Peyer's patch (tissue), 4 donors: ENCODE measurements at regions not wholly inside any gene's neighbourhood (a gene's known extent, or its start where the extent isn't known, plus 50 kb on each side); places are given as distances from the start of the nearest gene placed in this dataset.

Experiments used
- DNase-seq, 3 donors: peaks; one replicate each; pipeline ENCODE4 v3.0.0-alpha.2; 2017 to 2019
- H3K27ac ChIP-seq, 4 donors: fragments of 200-600 bp; sonication (generic); one replicate each; pipeline ENCODE4 v1.5.1; 2016 to 2019
- H3K27me3 ChIP-seq, 2 donors: fragments of 200-600 bp; sonication (generic); one replicate each; pipeline ENCODE4 v1.5.1; 2019
- H3K36me3 ChIP-seq, 3 donors: fragments of 200-600 bp; sonication (generic); one replicate each; pipeline ENCODE4 v1.5.1; 2016 to 2019
- H3K4me1 ChIP-seq, 4 donors: fragments of 200-600 bp; sonication (generic); one replicate each; pipeline ENCODE4 v1.5.1; 2016 to 2019
- H3K4me3 ChIP-seq, 4 donors: fragments of 200-600 bp; sonication (generic); 1 replicate in 3 of 4; 2 replicates in 1 of 4; pipeline ENCODE4 v1.5.1; 2016 to 2019; ENCODE audit warnings: mild to moderate bottlenecking in 1 of 4
- H3K9me3 ChIP-seq, 4 donors: fragments of 200-600 bp; sonication (generic); one replicate each; pipeline ENCODE4 v1.5.1; 2016 to 2019; ENCODE audit warnings: mild to moderate bottlenecking in 1 of 4
- CTCF ChIP-seq, 6 experiments: fragments of 450-650 bp in 4 of 6; fragments of 200-600 bp in 2 of 6; sonication (generic) in 1 of 6; IDR thresholded peaks; one replicate each; pipeline ENCODE4 v1.5.1; 2017 to 2019; ENCODE audit warnings: antibody characterized with exemption in 6 of 6, mild to moderate bottlenecking in 3 of 6, moderate library complexity in 1 of 6
- POLR2A ChIP-seq, 2 donors: fragments of 450-650 bp; IDR thresholded peaks; one replicate each; pipeline ENCODE4 v1.5.1; 2017; ENCODE audit warnings: antibody characterized with exemption in 2 of 2, mild to moderate bottlenecking in 2 of 2, moderate library complexity in 2 of 2

GRCh38 chr13:70353096-70353495 is 244.8 kb upstream of the KLHL1 start:
- H3K27me3 ChIP-seq: no peaks in the 10 kb centered on the region
- no peak overlapping the region for H3K27ac ChIP-seq
- DNase-seq: no peak
- no peaks in the 10 kb centered on the region for H3K4me1 ChIP-seq
- H3K9me3 ChIP-seq: no peaks in the 10 kb centered on the region
- no peaks in the 10 kb centered on the region for H3K36me3 ChIP-seq
- TF ChIP-seq POLR2A (IDR thresholded peaks at IDR 0.05) (no peak), CTCF (IDR thresholded peaks at IDR 0.05) (peak in 2 of 6 experiments; percentile 18 to 28)
- no peak overlapping the region for H3K4me3 ChIP-seq

GRCh38 chr13:70347947-70348620 is 239.8 kb upstream of the KLHL1 start:
- Histone ChIP-seq H3K9me3 (no peaks in the 10 kb centered on the region), H3K27me3 (no peaks in the 10 kb centered on the region), H3K4me3 (no peak overlapping the region), H3K36me3 (no peaks in the 10 kb centered on the region), H3K4me1 (no peaks in the 10 kb centered on the region), H3K27ac (no peak overlapping the region)
- no peak for TF ChIP-seq CTCF (IDR thresholded peaks at IDR 0.05)
- TF ChIP-seq POLR2A (IDR thresholded peaks at IDR 0.05): no peak
- DNase-seq: no peak

GRCh38 chr13:70339738-70340137 is 231.5 kb upstream of the KLHL1 start:
- Histone ChIP-seq H3K4me3 (no peak overlapping the region), H3K36me3 (no peaks in the 10 kb centered on the region), H3K27ac (no peak overlapping the region), H3K27me3 (no peaks in the 10 kb centered on the region), H3K4me1 (no peaks in the 10 kb centered on the region), H3K9me3 (no peaks in the 10 kb centered on the region)
- DNase-seq: no peak
- TF ChIP-seq CTCF (IDR thresholded peaks at IDR 0.05): peak in 4 of 6 experiments; percentile 32 to 66 (median 64)
- no peak for TF ChIP-seq POLR2A (IDR thresholded peaks at IDR 0.05)

- no peak for TF ChIP-seq CTCF (IDR thresholded peaks at IDR 0.05)
- no peak for TF ChIP-seq POLR2A (IDR thresholded peaks at IDR 0.05)
- Histone ChIP-seq H3K27me3 (no peaks in the 10 kb centered on the region), H3K36me3 (no peaks in the 10 kb centered on the region), H3K27ac (no peak overlapping the region), H3K4me3 (no peak overlapping the region), H3K9me3 (no peaks in the 10 kb centered on the region), H3K4me1 (no peaks in the 10 kb centered on the region)
- DNase-seq: no peak
These were observed 230.4 kb upstream of the KLHL1 start for GRCh38 chr13:70338609-70339008.

- H3K27ac ChIP-seq: no peak overlapping the region
- H3K4me1 ChIP-seq: no peaks in the 10 kb centered on the region
- TF ChIP-seq POLR2A (IDR thresholded peaks at IDR 0.05) (no peak), CTCF (IDR thresholded peaks at IDR 0.05) (no peak)
- no peaks in the 10 kb centered on the region for H3K36me3 ChIP-seq
- H3K27me3 ChIP-seq: no peaks in the 10 kb centered on the region
- no peaks in the 10 kb centered on the region for H3K9me3 ChIP-seq
- DNase-seq: no peak
- H3K4me3 ChIP-seq: no peak overlapping the region
These were observed 228.6 kb upstream of the KLHL1 start for GRCh38 chr13:70336866-70337265.

GRCh38 chr13:70333752-70334151 is 225.5 kb upstream of the KLHL1 start:
- Histone ChIP-seq H3K4me1 (no peaks in the 10 kb centered on the region), H3K27me3 (no peaks in the 10 kb centered on the region), H3K36me3 (no peaks in the 10 kb centered on the region), H3K9me3 (no peaks in the 10 kb centered on the region), H3K27ac (no peak overlapping the region), H3K4me3 (no peak overlapping the region)
- no peak for TF ChIP-seq CTCF (IDR thresholded peaks at IDR 0.05)
- TF ChIP-seq POLR2A (IDR thresholded peaks at IDR 0.05): no peak
- no peak for DNase-seq
